GM12892 (cell line): ENCODE measurements at regions not wholly inside any gene's neighbourhood (a gene's known extent, or its start where the extent isn't known, plus 50 kb on each side); places are given as distances from the start of the nearest gene placed in this dataset.

ENCODE experiments used
- DNase-seq: peaks from one replicate; pipeline ENCODE4 v3.0.0; 2011; ENCODE audit not compliant: insufficient read length
- FAIRE-seq: peaks from 2 replicates; lab custom pipeline; 2011; peaks lifted over from hg19 to GRCh38; lab: Jason Lieb, UNC
- POLR2A ChIP-seq: IDR thresholded peaks from 2 replicates; pipeline ENCODE4 v1.6.1; 2011; ENCODE audit warnings: low read depth, low read length, control low read depth
- POLR2AphosphoS5 ChIP-seq: IDR thresholded peaks from 2 replicates; pipeline ENCODE4 v1.6.1; 2011; ENCODE audit warnings: low read depth, low read length, control low read depth
- TAF1 ChIP-seq: IDR thresholded peaks from 2 replicates; pipeline ENCODE4 v1.6.1; 2011; ENCODE audit warnings: low read depth, mild to moderate bottlenecking, control low read depth, low read length, borderline replicate concordance

GRCh38 chr4:26157541-26157940 lies 163.3 kb upstream of the RBPJ start:
- no peak for TF ChIP-seq POLR2A
- no peak for TF ChIP-seq TAF1
- TF ChIP-seq POLR2AphosphoS5 = no peak
- no peak for FAIRE-seq
- DNase-seq = no peak

- FAIRE-seq (no peak), DNase-seq (no peak)
These were observed 160.2 kb upstream of the RBPJ start for GRCh38 chr4:26160591-26160990.

GRCh38 chr4:26161030-26161824 lies 159.6 kb upstream of the RBPJ start:
- FAIRE-seq (peak; percentile 44), DNase-seq (no peak)

More at GRCh38 chr4:26160591-26160990, 160.2 kb upstream of the RBPJ start:
- no peak for TF ChIP-seq TAF1

GRCh38 chr4:26162101-26162500 lies 158.7 kb upstream of the RBPJ start:
- DNase-seq (no peak), FAIRE-seq (peak; percentile 79)
- TF ChIP-seq TAF1 (no peak), POLR2A (no peak), POLR2AphosphoS5 (no peak)

More at GRCh38 chr4:26161030-26161824, 159.6 kb upstream of the RBPJ start:
- TF ChIP-seq POLR2AphosphoS5 (no peak), POLR2A (no peak), TAF1 (no peak)

- TF ChIP-seq TAF1 = no peak
- TF ChIP-seq POLR2A = no peak
- TF ChIP-seq POLR2AphosphoS5 = no peak
- DNase-seq (no peak), FAIRE-seq (no peak)
These were observed 157.1 kb upstream of the RBPJ start for GRCh38 chr4:26163425-26164362.

GRCh38 chr4:26171501-26171900 lies 149.3 kb upstream of the RBPJ start:
- TF ChIP-seq POLR2AphosphoS5 = no peak
- TF ChIP-seq TAF1 = no peak
- no peak for TF ChIP-seq POLR2A
- DNase-seq (no peak), FAIRE-seq (no peak)

GRCh38 chr4:26171941-26172340 lies 148.9 kb upstream of the RBPJ start:
- DNase-seq = no peak
- no peak for FAIRE-seq
- no peak for TF ChIP-seq POLR2AphosphoS5
- TF ChIP-seq TAF1 = no peak
- TF ChIP-seq POLR2A = no peak

- TF ChIP-seq POLR2AphosphoS5 (no peak), TAF1 (no peak), POLR2A (no peak)
- peak; percentile 24 for FAIRE-seq
- no peak for DNase-seq
These were observed 147.2 kb upstream of the RBPJ start for GRCh38 chr4:26173619-26174018.

- no peak for DNase-seq
- peak; percentile 56 for FAIRE-seq
- TF ChIP-seq TAF1 (no peak), POLR2A (no peak), POLR2AphosphoS5 (no peak)
These were observed 146.8 kb upstream of the RBPJ start for GRCh38 chr4:26174027-26174426.

GRCh38 chr4:26175006-26175786 lies 145.6 kb upstream of the RBPJ start:
- TF ChIP-seq POLR2AphosphoS5 (no peak), TAF1 (no peak), POLR2A (no peak)
- FAIRE-seq = peak; percentile 85
- DNase-seq = no peak

- no peak for DNase-seq
- FAIRE-seq = no peak
- TF ChIP-seq TAF1 (no peak), POLR2AphosphoS5 (no peak), POLR2A (no peak)
These were observed 144.8 kb upstream of the RBPJ start for GRCh38 chr4:26175905-26176470.
